Islet precursor cell (in vitro differentiated cells): ENCODE measurements at regions not wholly inside any gene's neighbourhood (a gene's known extent, or its start where the extent isn't known, plus 50 kb on each side); places are given as distances from the start of the nearest gene placed in this dataset.
A peak's percentile ranks its signal among the peaks of the same experiment; 100 is the strongest.

Experiments
- DNase-seq: peaks from one replicate; pipeline ENCODE4 v3.0.0-alpha.2; 2018

- DNase-seq = peak; percentile 56
Observed at GRCh38 chr6:98487612-98488011, 346.8 kb upstream of the POU3F2 start.

DNA sequence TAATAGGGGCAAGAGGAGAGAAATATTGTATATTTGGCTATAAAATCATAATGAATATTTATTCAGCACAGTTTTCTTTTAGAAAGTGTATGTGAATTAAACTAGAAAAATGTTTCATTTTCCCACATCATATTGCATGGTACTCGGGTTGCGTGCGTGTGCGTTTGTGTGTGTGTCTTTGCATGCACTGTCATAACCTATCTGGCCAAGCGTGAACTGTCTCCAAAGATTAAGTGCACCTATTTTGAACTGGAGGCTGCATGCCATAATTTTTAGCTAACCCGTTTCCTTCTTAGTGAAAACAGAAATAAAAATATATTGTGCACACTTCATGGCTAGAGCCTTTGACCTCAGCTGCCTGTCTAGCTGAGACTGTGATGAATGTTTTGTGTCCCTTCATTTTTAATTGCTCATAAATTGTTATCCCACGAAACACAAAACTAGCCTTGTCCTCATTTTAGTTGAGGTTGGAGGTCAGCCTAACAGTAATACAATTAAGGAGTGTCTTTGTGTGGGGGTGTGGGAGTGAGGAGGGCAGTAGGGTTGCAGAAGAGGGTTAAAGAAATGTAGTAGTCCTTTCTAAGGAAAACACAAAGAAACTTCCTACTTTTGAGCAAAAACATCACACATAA is 336.1 kb upstream of the POU3F2 start:
- no peak for DNase-seq

DNA sequence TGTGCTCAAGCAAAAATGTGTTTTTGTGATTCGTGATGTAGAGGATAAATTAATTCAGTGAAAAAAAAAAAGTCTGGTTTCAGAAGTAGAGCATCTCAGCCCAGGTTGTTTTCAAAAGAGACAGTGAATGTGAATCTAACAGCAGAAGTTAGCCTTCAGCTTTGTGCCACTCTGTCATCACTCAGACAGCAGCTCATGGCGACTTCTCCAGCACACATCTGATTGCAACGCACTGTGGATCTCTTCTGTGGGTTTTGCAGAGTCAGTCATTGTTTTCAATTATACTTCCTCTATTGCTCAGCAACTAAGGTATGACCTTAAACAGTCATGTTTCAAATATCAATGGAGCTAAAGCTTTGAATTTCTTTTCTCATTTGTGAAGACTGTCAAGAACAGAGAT is 335.5 kb upstream of the POU3F2 start:
- no peak for DNase-seq

DNA sequence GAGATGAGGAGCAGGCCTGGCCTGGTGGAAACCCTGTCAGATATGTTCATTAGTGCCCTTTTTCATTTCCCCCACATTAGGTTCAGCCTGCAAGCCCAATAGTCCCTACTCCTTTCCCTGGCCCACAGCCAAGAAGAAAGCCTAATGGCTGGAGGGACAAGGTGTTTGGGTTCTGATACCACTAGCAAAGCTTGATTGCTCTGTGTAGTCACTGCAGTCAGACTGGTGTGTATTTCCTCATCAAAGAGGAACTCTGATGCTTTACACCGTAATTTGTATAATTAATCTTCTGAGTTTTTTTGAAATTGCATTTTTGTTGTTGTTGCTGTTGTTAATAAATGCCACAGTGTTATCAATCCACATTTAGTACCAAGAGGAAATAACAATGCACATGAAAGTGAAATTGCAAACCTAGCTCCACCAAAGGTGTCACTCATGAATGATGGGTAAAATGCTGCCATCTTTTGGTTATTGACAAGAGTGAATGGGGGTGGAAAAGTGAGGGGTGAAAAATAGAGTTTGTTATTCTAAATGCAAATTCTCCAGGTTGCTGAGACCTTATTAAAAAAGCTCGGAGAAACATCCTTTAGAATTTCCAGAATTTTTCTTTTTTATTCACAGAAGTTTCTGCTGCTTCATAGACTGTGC is 320.2 kb upstream of the POU3F2 start:
- DNase-seq = no peak

DNA sequence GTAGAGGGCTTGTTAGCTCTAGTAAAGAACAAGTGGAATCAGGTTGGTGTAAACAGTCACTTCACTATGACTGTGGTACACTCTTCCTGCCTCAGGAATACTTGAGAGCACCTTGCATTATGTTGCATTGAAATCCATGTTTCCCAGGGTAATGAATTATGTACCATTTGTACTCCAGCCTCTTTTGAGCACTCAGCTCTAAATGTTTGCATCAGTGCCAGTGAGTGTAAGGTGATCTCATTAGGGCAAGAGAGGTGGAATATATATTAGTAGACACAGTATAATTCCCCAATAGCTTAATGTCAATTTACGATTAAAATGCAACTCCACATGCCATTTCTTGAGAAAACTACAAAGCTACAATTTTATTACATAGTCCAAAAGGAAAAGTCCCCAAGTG is 319.6 kb upstream of the POU3F2 start:
- DNase-seq = no peak

- no peak for DNase-seq
Observed at GRCh38 chr6:98516206-98516605, 318.2 kb upstream of the POU3F2 start.

DNA sequence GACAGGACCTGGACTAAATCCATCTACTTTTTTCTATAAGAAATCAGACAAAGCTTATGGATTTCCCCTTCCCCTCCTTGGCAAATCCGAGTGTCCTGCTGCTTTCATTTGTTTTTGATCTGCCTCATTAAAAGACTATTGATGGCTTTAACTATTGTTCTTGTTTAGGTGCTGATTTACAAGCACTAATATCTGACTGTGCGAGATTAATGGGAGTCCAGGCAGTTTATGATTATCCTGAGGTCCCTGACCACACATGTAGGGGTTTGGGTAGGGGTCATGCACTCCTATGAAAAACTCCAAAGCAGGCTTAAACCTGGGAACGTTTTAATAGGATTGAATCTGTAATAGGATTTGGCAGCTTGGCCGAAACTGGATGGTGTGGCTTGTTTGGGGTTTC is 317.5 kb upstream of the POU3F2 start:
- DNase-seq = no peak

DNA sequence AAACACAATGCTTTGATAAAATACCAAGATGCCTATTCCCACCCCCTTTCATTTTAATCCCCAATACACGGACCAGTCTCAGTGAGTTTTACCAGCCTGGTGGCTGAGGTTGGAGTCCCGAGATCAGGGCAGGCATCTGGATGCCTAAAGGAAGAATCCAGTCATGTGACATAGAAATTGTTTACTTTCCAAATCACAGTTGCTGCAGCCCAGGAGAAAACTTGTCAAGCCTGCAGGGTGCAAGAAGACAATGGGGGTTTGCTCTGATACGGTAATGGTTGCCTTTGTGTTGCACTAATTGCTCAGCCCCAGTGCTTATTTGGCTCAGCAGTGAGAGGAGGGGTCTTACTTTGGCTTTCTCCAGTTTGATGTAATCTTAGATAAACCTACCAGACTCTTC is 308.5 kb upstream of the POU3F2 start:
- DNase-seq = no peak

- DNase-seq = peak; percentile 66
Observed at GRCh38 chr6:98526465-98526864, 307.9 kb upstream of the POU3F2 start.

DNA sequence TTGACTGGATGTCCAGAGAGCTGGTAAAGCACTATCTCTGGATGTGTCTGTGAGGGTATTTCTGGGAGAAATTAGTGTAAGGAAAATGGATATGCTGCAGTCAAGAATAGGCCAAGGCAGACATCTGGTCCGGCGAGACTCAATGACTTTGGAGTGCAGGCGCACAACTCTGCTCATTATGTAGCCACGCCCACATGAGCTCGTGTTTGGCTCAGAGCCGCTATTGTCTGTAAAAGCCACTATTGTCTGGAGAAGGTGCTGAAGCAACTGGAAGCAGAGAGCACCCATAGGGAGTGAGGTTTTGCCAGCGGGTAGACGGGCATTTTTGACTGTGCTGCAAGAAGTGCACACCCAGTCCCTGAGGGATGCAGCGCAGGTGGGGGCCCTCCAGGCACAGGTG is 305.0 kb upstream of the POU3F2 start:
- no peak for DNase-seq

GRCh38 chr6:98530732-98531131 is 303.6 kb upstream of the POU3F2 start:
- no peak for DNase-seq

DNA sequence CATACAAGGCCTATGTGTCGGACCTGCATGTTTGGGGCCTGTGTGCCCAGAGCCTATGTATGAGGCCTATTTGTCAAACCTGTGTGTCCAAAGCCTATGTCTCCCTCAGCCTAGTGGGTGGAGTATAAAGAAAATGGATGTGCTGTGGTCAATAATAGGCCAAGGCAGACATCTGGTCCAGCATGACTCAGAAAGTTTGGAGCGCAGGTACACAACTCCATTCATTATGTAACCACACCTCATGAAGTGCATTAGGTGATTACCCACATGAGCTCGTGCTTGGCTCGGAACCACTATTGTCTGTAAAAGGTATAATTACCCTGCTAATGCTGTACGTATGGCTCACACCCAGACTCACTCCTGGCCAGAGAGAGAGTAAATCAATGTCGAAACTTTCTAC is 302.4 kb upstream of the POU3F2 start:
- DNase-seq = peak; percentile 74

- DNase-seq = peak; percentile 57
Observed at GRCh38 chr6:98539741-98540140, 294.6 kb upstream of the POU3F2 start.

- no peak for DNase-seq
Observed at GRCh38 chr6:98546376-98546775, 288.0 kb upstream of the POU3F2 start.

DNA sequence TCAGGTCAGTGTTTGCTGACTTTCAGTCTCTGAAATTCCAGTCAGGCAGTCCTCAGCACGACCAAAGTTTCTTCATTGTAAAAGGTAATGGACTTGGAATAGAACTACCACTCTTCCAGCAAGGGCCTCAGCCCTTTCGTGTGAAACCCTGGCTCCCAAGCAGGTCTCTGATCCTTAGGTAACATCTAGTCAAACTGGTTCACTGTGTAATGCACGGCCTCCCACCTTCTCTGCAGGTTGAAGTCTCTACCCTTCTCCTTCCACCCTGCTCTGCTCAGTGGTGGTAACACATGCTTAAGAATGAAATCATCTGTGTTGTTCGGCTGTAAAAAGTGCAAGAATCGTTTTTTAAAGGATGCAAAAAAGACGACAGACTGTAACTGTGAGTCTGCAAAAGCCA is 287.2 kb upstream of the POU3F2 start:
- DNase-seq = peak; percentile 63

- DNase-seq = peak; percentile 92
Observed at GRCh38 chr6:98547634-98548033, 286.7 kb upstream of the POU3F2 start.

GRCh38 chr6:98548301-98548700 is 286.1 kb upstream of the POU3F2 start:
- DNase-seq = no peak

- DNase-seq = no peak
Observed at GRCh38 chr6:98560418-98560817, 274.0 kb upstream of the POU3F2 start.

DNA sequence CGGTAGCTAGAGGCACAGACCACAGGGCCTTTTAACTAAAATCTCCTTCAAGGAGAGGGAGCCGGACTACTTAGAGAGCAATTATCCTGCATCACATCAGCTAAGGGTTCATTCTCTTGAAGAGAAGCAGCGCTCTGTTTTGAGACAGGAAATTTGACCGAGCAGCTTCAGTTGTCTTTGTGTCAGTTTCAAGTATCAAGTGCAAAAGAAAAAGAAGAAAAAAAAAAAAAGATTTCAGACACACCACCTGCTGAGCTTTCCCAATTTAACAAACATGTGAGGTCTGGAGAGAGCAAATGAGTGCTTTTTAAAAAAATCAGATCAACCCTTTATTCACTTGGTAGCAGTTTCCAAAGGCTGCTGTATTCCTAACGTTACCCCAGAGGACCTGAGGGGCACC is 273.5 kb upstream of the POU3F2 start:
- no peak for DNase-seq

DNA sequence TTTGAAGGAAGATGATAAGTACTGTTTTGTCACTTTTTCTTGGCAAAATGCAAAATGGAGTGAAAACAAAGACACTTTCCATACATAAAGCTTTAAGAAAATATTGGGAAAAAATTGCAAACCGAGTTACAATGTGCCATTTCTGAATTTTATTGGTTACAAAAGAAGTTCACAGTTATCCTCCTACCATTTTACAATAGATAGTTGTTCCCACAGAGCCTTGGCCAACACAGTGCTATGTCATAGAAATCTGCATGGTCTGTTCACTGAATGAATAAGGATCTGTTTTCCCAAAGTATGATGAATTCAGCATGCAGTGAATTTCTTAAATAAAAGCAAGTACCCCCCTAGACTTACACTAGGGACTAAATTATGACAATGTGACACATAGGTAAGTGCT is 268.2 kb upstream of the POU3F2 start:
- no peak for DNase-seq

- DNase-seq = no peak
Observed at GRCh38 chr6:98572579-98572978, 261.8 kb upstream of the POU3F2 start.

DNA sequence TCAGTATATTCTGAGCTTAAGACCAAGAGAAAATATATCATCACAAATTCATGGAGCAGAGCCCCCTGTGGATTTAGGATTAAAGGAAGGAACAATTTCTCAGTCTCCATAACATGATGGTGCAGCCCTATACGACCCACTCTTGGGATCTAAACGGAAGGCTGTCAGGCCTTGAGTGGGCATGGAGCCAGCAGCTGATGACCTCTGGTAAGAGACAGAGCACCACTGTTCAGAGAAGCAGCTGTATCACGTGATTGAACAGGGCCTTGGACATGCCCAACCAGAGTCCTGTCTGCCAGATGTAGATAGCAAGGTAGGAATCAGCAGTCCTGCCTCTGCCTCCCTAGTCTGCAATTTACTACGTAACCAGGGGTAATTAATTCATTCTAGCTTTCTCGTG is 259.4 kb upstream of the POU3F2 start:
- DNase-seq = peak; percentile 67

- DNase-seq = no peak
Observed at GRCh38 chr6:98576791-98577190, 257.6 kb upstream of the POU3F2 start.

DNA sequence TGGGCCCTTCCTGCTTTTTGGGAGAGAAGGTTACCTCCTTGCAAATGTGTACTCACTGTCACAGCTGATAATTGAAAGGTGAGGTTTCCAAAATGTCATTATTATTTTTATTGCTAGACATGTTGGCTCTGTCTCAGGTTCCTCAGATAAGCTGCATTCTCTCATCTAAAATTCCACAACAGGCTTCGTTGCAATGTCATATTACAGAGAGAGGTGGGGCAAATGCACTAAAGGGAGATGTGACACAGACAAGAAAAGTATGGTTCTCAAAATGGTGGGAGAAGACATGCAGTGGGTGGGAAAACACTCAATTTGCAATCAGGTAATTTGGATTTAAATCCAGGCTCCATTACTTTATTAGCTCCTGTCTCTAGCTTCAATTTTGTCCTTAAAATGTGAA is 256.4 kb upstream of the POU3F2 start:
- no peak for DNase-seq

- DNase-seq = no peak
Observed at GRCh38 chr6:98579079-98579478, 255.3 kb upstream of the POU3F2 start.
